HCT116 (cell line): ENCODE measurements at regions not wholly inside any gene's neighbourhood (a gene's known extent, or its start where the extent isn't known, plus 50 kb on each side); places are given as distances from the start of the nearest gene placed in this dataset.

Experiments
- ATAC-seq: fragments of 200-7000 bp; cut with Tn5 transposase; 2 replicates; pipeline ENCODE4 v1.9.1; 2020; ENCODE audit warnings: mild to moderate bottlenecking, moderate library complexity
- BruUV-seq: library from RNA; stranded (reverse); fragments of 400-500 nt; replicated peaks from 2 replicates; lab custom pipeline; 2021; lab: Mats Ljungman, UMichigan
- CTCF ChIA-PET: fragments of 300-600 bp; sonication (Branson Sonifier 250); formaldehyde crosslinking; loops from one replicate; lab custom pipeline; 2021; ENCODE audit warnings: antibody characterized with exemption; lab: Charles Lee
- POLR2A ChIA-PET: fragments of 300-600, 350-600 bp; sonication (Branson Sonifier 250); formaldehyde crosslinking; loops from one replicate; lab custom pipeline; 2021; ENCODE audit warnings: antibody characterized with exemption; lab: Charles Lee
- RAD21 ChIA-PET, 2 experiments: fragments of 300-600 bp; sonication (Branson Sonifier 250); formaldehyde crosslinking; loops; one replicate each; lab custom pipeline; 2023; ENCODE audit warnings: low total read pairs in 2 of 2; ENCODE audit not compliant: uncharacterized antibody in 2 of 2, unreplicated experiment in 2 of 2, low non-redundant PET in 1 of 2; lab: Charles Lee
- DNase-seq: peaks from one replicate; pipeline ENCODE4 v3.0.0-alpha.2; 2010; ENCODE audit warnings: low read depth, low spot score
- H2AFZ ChIP-seq: fragments of 200-600 bp; shearing (Covaris generic), sonication (generic); 2 replicates; pipeline ENCODE4 v1.6.1; 2017; ENCODE audit warnings: low read depth, mixed run types, mixed read lengths, antibody characterized with exemption, low read length; ENCODE audit not compliant: poor library complexity, severe bottlenecking
- H3K27ac ChIP-seq: 2 replicates; pipeline ENCODE4 v1.5.1; 2012; ENCODE audit warnings: low read depth, low read length
- H3K27me3 ChIP-seq: fragments of 200-600 bp; sonication (generic); 2 replicates; pipeline ENCODE4 v1.6.1; 2016; ENCODE audit warnings: mixed run types, low read length, mixed read lengths; ENCODE audit not compliant: insufficient read depth
- H3K36me3 ChIP-seq, 2 experiments: fragments of 200-500 bp in 1 of 2; fragments of 200-600 bp in 1 of 2; sonication (Bioruptor generic) in 1 of 2; sonication (generic) in 1 of 2; 2 replicates each; pipeline versions ENCODE4 v1.5.1 to v1.6.1; 2014 to 2016; ENCODE audit warnings: low read length in 2 of 2, inconsistent platforms in 1 of 2, mixed read lengths in 1 of 2, mixed run types in 1 of 2; ENCODE audit not compliant: insufficient read depth in 2 of 2, control insufficient read depth in 1 of 2
- H3K4me1 ChIP-seq, 2 experiments: fragments of 200-600 bp in 1 of 2; sonication (generic) in 1 of 2; 2 replicates each; pipeline versions ENCODE4 v1.5.1 to v1.6.1; 2012 to 2017; ENCODE audit warnings: low read length in 2 of 2, inconsistent platforms in 1 of 2, mild to moderate bottlenecking in 1 of 2, mixed read lengths in 1 of 2, mixed run types in 1 of 2, moderate library complexity in 1 of 2; ENCODE audit not compliant: insufficient read depth in 2 of 2, control insufficient read depth in 1 of 2
- H3K4me2 ChIP-seq: fragments of 200-600 bp; sonication (generic); 2 replicates; pipeline ENCODE4 v1.6.1; 2017; ENCODE audit warnings: mixed run types, low read length, mixed read lengths
- H3K4me3 ChIP-seq, 2 experiments: fragments of 200-600 bp in 1 of 2; sonication (generic) in 1 of 2; replicated peaks in 1 of 2; 2 replicates each; pipeline ENCODE4 v1.5.1; 2011 to 2016; ENCODE audit warnings: low read length in 2 of 2, control low read depth in 1 of 2, low read depth in 1 of 2, mild to moderate bottlenecking in 1 of 2, mixed read lengths in 1 of 2, mixed run types in 1 of 2
- H3K79me2 ChIP-seq: fragments of 200-600 bp; sonication (generic); 2 replicates; pipeline ENCODE4 v1.6.1; 2017; ENCODE audit warnings: mild to moderate bottlenecking, mixed run types, low read length, moderate library complexity, mixed read lengths; ENCODE audit not compliant: insufficient read depth
- H3K9ac ChIP-seq: fragments of 200-600 bp; sonication (generic); 2 replicates; pipeline ENCODE4 v1.6.1; 2016; ENCODE audit warnings: low read length, mixed read lengths
- H3K9me2 ChIP-seq: fragments of 200-600 bp; sonication (generic), shearing (Covaris generic); 2 replicates; pipeline ENCODE4 v1.6.1; 2017; ENCODE audit warnings: mixed run types, mild to moderate bottlenecking, moderate library complexity; ENCODE audit not compliant: insufficient read depth
- H3K9me3 ChIP-seq, 2 experiments: fragments of 200-500 bp in 1 of 2; fragments of 200-600 bp in 1 of 2; sonication (Bioruptor generic) in 1 of 2; sonication (generic) in 1 of 2; 2 replicates each; pipeline ENCODE4 v1.6.1; 2014 to 2017; ENCODE audit warnings: low read length in 2 of 2, mixed read lengths in 2 of 2, inconsistent platforms in 1 of 2, low read depth in 1 of 2, mild to moderate bottlenecking in 1 of 2, mixed run types in 1 of 2, moderate library complexity in 1 of 2; ENCODE audit not compliant: control insufficient read depth in 1 of 2, insufficient read depth in 1 of 2
- H4K20me1 ChIP-seq: fragments of 200-600 bp; sonication (generic), shearing (Covaris generic); 2 replicates; pipeline ENCODE4 v1.6.1; 2017; ENCODE audit warnings: mixed run types, mild to moderate bottlenecking, moderate library complexity; ENCODE audit not compliant: insufficient read depth
- ATF3 ChIP-seq: IDR thresholded peaks from 2 replicates; pipeline ENCODE4 v1.6.1; 2012
- CBX3 ChIP-seq: IDR thresholded peaks from 2 replicates; pipeline ENCODE4 v1.6.1; 2012; ENCODE audit warnings: low read depth
- CTCF ChIP-seq, 3 experiments: fragments of 200-600 bp in 1 of 3; sonication (generic) in 1 of 3; IDR thresholded peaks in 2 of 3; conservative IDR thresholded peaks in 1 of 3; 2 replicates each; pipeline ENCODE4 v1.5.1; 2012 to 2017; ENCODE audit warnings: low read depth in 2 of 3, low read length in 2 of 3, antibody characterized with exemption in 1 of 3, borderline replicate concordance in 1 of 3, control low read depth in 1 of 3, mild to moderate bottlenecking in 1 of 3, mixed read lengths in 1 of 3, mixed run types in 1 of 3, moderate library complexity in 1 of 3; ENCODE audit not compliant: insufficient read depth in 1 of 3
- EGR1 ChIP-seq: IDR thresholded peaks from 2 replicates; pipeline ENCODE4 v1.6.1; 2012; ENCODE audit warnings: low read depth
- ELF1 ChIP-seq: IDR thresholded peaks from 2 replicates; pipeline ENCODE4 v1.6.1; 2012; ENCODE audit warnings: low read depth, borderline replicate concordance
- EZH2 ChIP-seq: fragments of 200-600 bp; sonication (generic); IDR thresholded peaks from 2 replicates; pipeline ENCODE4 v1.6.1; 2017; ENCODE audit warnings: antibody characterized with exemption, mixed run types
- EZH2phosphoT487 ChIP-seq: fragments of 200-600 bp; IDR thresholded peaks from 2 replicates; pipeline ENCODE4 v1.6.1; 2018; ENCODE audit warnings: antibody characterized with exemption, borderline replicate concordance
- FOSL1 ChIP-seq: IDR thresholded peaks from 2 replicates; pipeline ENCODE4 v1.6.1; 2012; ENCODE audit warnings: low read depth
- MAX ChIP-seq: IDR thresholded peaks from 2 replicates; pipeline ENCODE4 v1.6.1; 2012
- REST ChIP-seq: IDR thresholded peaks from 2 replicates; pipeline ENCODE4 v1.6.1; 2012; ENCODE audit warnings: low read depth
- SIN3A ChIP-seq: IDR thresholded peaks from 2 replicates; pipeline ENCODE4 v1.6.1; 2012; ENCODE audit warnings: low read depth
- SP1 ChIP-seq: IDR thresholded peaks from 2 replicates; pipeline ENCODE4 v1.6.1; 2012; ENCODE audit warnings: low read depth
- SRF ChIP-seq: IDR thresholded peaks from 2 replicates; pipeline ENCODE4 v1.6.1; 2012; ENCODE audit warnings: low read depth
- TCF7L2 ChIP-seq: IDR thresholded peaks from 2 replicates; pipeline ENCODE4 v1.7.0; 2011; ENCODE audit warnings: borderline replicate concordance, inconsistent platforms; ENCODE audit not compliant: insufficient read depth, insufficient read length; ENCODE audit errors: extremely low read depth
- ZFX ChIP-seq: fragments of 450-650 bp; IDR thresholded peaks from 2 replicates; pipeline ENCODE4 v1.6.1; 2017
- ZNF274 ChIP-seq: fragments of 200-500 bp; sonication (Bioruptor generic); IDR thresholded peaks from 2 replicates; pipeline ENCODE4 v1.6.1; 2014; ENCODE audit warnings: mild to moderate bottlenecking, low read depth, low read length, inconsistent platforms
- intact Hi-C: fragments of 100-400 bp; cut with micrococcal nuclease; formaldehyde crosslinking; loops from 2 replicates; pipeline ENCODE4 v1.10.0; 2022

- DNase-seq (no peak), ATAC-seq (no peak)
- no TSS peak for BruUV-seq
- no peak overlapping the region for H3K4me3 ChIP-seq
- H3K36me3 ChIP-seq = no peaks in the 10 kb centered on the region
- intact Hi-C loops = no loop called here
- H3K27me3 ChIP-seq = no peaks in the 10 kb centered on the region
- POLR2A ChIA-PET = no interaction called here
- H3K9me2 ChIP-seq = no peaks in the 10 kb centered on the region
- CTCF ChIA-PET = no interaction called here
- H3K9ac ChIP-seq = no peak overlapping the region
- H4K20me1 ChIP-seq = no peaks in the 10 kb centered on the region
- H2AFZ ChIP-seq = no peak overlapping the region
- H3K79me2 ChIP-seq = no peaks in the 10 kb centered on the region
- no peak overlapping the region for H3K4me2 ChIP-seq
- RAD21 ChIA-PET = no interaction called here
- H3K4me1 ChIP-seq = no peaks in the 10 kb centered on the region
- H3K27ac ChIP-seq = no peak overlapping the region
- no peaks in the 10 kb centered on the region for H3K9me3 ChIP-seq
- TF ChIP-seq REST (no peak), CBX3 (no peak)
Observed at GRCh38 chr4:20554134-20554533, 146.1 kb upstream of the PACRGL start.

- BruUV-seq = no TSS peak
- Histone ChIP-seq H3K27ac (no peak overlapping the region), H3K36me3 (no peaks in the 10 kb centered on the region), H3K9ac (no peak overlapping the region), H3K27me3 (no peaks in the 10 kb centered on the region), H3K9me2 (no peaks in the 10 kb centered on the region), H4K20me1 (no peaks in the 10 kb centered on the region), H3K4me3 (no peak overlapping the region), H3K4me1 (no peaks in the 10 kb centered on the region), H3K79me2 (no peaks in the 10 kb centered on the region), H3K9me3 (no peaks in the 10 kb centered on the region), H3K4me2 (no peak overlapping the region), H2AFZ (no peak overlapping the region)
- intact Hi-C loops = no loop called here
- ChIA-PET POLR2A (no interaction called here), CTCF (no interaction called here), RAD21 (no interaction called here)
- DNase-seq = no peak
- ATAC-seq = no peak
- TF ChIP-seq CBX3 (no peak), ATF3 (no peak), SP1 (no peak), ZNF274 (no peak), EZH2phosphoT487 (no peak), CTCF (IDR thresholded peaks at IDR 0.05 in 2 of 3, conservative IDR thresholded peaks at IDR 0.05 in 1 of 3; ENCODE audit: borderline replicate concordance in 1 of 3, insufficient read depth in 1 of 3, low read depth in 2 of 3, low read length in 2 of 3) (no peak), TCF7L2 (no peak), EGR1 (no peak), ZFX (no peak), FOSL1 (no peak), EZH2 (no peak), ELF1 (no peak), MAX (no peak), SRF (no peak), SIN3A (no peak)
Observed at GRCh38 chr4:20565075-20565721, 135.1 kb upstream of the PACRGL start.
